Mesendoderm (in vitro differentiated cells): ENCODE measurements at regions not wholly inside any gene's neighbourhood (a gene's known extent, or its start where the extent isn't known, plus 50 kb on each side); places are given as distances from the start of the nearest gene placed in this dataset.

Experiments
- DNase-seq: peaks from one replicate; pipeline ENCODE4 v3.0.0; 2013
- H2AK5ac ChIP-seq: 2 replicates; pipeline ENCODE4 v1.6.1; 2013; ENCODE audit warnings: low read length, inconsistent platforms
- H2BK120ac ChIP-seq: 2 replicates; pipeline ENCODE4 v1.6.1; 2013; ENCODE audit warnings: low read depth, mild to moderate bottlenecking, low read length, moderate library complexity, mixed read lengths
- H2BK15ac ChIP-seq: replicated peaks from 2 replicates; pipeline ENCODE4 v1.6.1; 2013; ENCODE audit warnings: low read depth, mild to moderate bottlenecking, moderate library complexity
- H2BK5ac ChIP-seq: 2 replicates; pipeline ENCODE4 v1.6.1; 2013; ENCODE audit warnings: low read length, inconsistent platforms
- H3K18ac ChIP-seq: 2 replicates; pipeline ENCODE4 v1.6.1; 2013; ENCODE audit warnings: mild to moderate bottlenecking, low read length, mixed read lengths
- H3K23ac ChIP-seq: one replicate; pipeline ENCODE4 v1.6.1; 2013; ENCODE audit warnings: low read length
- H3K27ac ChIP-seq: 2 replicates; pipeline ENCODE4 v1.5.1; 2013; ENCODE audit warnings: low read depth, mild to moderate bottlenecking, inconsistent platforms, low read length, moderate library complexity
- H3K27me3 ChIP-seq: 2 replicates; pipeline ENCODE4 v1.6.1; 2013; ENCODE audit warnings: low read length, control low read depth, mild to moderate bottlenecking, inconsistent platforms; ENCODE audit not compliant: insufficient read depth, poor library complexity
- H3K36me3 ChIP-seq: 2 replicates; pipeline ENCODE4 v1.6.1; 2013; ENCODE audit warnings: low read length, inconsistent platforms; ENCODE audit not compliant: control insufficient read depth, insufficient read depth
- H3K4ac ChIP-seq: one replicate; pipeline ENCODE4 v1.6.1; 2013; ENCODE audit warnings: low read depth, mild to moderate bottlenecking, low read length, moderate library complexity
- H3K4me1 ChIP-seq: 2 replicates; pipeline ENCODE4 v1.6.1; 2013; ENCODE audit warnings: low read depth, low read length, inconsistent platforms; ENCODE audit not compliant: control insufficient read depth
- H3K4me2 ChIP-seq: 2 replicates; pipeline ENCODE4 v1.6.1; 2013; ENCODE audit warnings: low read length
- H3K4me3 ChIP-seq: 2 replicates; pipeline ENCODE4 v1.5.1; 2013; ENCODE audit warnings: mild to moderate bottlenecking, low read length
- H3K56ac ChIP-seq: one replicate; pipeline ENCODE4 v1.6.1; 2013; ENCODE audit warnings: low read length
- H3K79me1 ChIP-seq: 2 replicates; pipeline ENCODE4 v1.6.1; 2013; ENCODE audit warnings: low read length, inconsistent platforms
- H3K79me2 ChIP-seq: 2 replicates; pipeline ENCODE4 v1.6.1; 2013; ENCODE audit warnings: mild to moderate bottlenecking, low read length; ENCODE audit not compliant: control insufficient read depth, insufficient read depth
- H3K9ac ChIP-seq: 2 replicates; pipeline ENCODE4 v1.6.1; 2013; ENCODE audit warnings: low read length, inconsistent platforms
- H4K5ac ChIP-seq: one replicate; pipeline ENCODE4 v1.6.1; 2013; ENCODE audit warnings: low read length
- H4K8ac ChIP-seq: one replicate; pipeline ENCODE4 v1.6.1; 2013; ENCODE audit warnings: low read depth, mild to moderate bottlenecking, control low read depth, low read length, moderate library complexity
- WGBS: extraction: QIAGEN DNeasy Blood & Tissue Kit; methylation state at CpG from one replicate; pipeline ENCODE4 v1.1.7; 2013; ENCODE audit warnings: low lambda C conversion rate, missing lambda C conversion rate; ENCODE audit not compliant: insufficient coverage; ENCODE audit errors: extremely low coverage; 5-methylcytosine and 5-hydroxymethylcytosine counted together

DNA sequence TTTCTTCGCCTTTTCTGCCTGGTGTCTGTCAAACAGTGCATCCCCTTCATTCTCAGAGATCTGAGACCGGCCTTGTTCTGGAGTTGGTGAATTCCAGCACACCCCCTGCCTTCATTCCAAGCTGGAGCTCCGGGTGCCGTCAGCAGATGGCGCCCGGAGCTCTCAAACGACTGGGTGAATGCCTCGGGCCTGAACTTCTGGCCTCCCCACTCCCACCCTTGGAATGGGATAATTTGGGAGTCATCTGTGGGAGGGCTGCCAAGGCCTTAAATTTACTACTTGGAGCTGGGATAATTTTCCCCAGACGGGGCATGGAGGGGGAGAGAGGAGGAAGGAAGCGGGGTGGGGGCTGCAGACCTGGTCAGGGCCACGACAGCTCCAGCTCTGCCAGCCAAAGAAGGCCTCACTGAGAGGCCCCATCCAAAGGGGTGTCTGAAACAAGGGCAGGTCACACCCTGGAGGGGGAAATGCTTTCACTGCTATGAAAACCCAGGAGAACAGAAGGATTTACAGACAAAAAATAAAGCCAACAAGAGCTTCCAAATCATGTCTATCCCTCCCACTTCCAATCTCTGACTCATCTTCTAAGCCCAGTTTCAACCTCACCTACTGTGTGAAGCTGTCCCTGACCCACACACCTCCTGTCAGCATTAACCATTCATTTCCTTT lies 187.9 kb downstream of the OPA1 start:
- H4K5ac ChIP-seq: no peak overlapping the region
- no peak overlapping the region for H2BK15ac ChIP-seq
- no CpG with 5 or more reads among the region's 11 CpGs for WGBS
- peak overlapping the region; percentile 54 for H3K18ac ChIP-seq
- no peak overlapping the region for H2AK5ac ChIP-seq
- H2BK5ac ChIP-seq: peak overlapping the region; percentile 81
- H4K8ac ChIP-seq: no peak overlapping the region
- peak overlapping the region; percentile 81 for H3K56ac ChIP-seq
- no peaks in the 10 kb centered on the region for H3K79me2 ChIP-seq
- peak overlapping the region; percentile 46 for H3K9ac ChIP-seq
- peak; percentile 93 for DNase-seq
- H3K23ac ChIP-seq: no peak overlapping the region
- H3K36me3 ChIP-seq: no peaks in the 10 kb centered on the region
- no peaks in the 10 kb centered on the region for H3K79me1 ChIP-seq
- H2BK120ac ChIP-seq: peak overlapping the region; percentile 30
- no peak overlapping the region for H3K4me3 ChIP-seq
- no peaks in the 10 kb centered on the region for H3K27me3 ChIP-seq
- H3K4ac ChIP-seq: peak overlapping the region; percentile 73
- no peak overlapping the region for H3K4me2 ChIP-seq
- peaks cover 23% of the 10 kb centered on the region for H3K4me1 ChIP-seq
- peak overlapping the region; percentile 84 for H3K27ac ChIP-seq

DNA sequence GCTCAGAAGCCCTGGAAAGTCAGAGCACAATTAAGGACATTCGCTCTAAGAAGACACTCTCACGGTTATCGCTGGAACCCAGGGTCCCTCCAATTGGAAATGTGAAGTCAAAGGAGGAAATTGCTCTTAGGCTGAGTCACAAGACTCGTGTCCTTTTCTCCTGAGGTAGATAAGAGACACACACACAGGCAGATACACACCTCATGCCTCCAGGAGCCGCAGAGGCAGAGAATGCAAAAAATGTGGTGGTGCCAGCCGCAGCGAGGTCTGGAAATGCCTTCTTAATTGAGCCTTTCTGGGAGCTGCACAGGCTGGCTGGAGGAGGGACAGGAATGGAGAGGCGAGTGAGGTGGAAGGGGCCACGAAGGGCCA lies 189.3 kb downstream of the OPA1 start:
- Histone ChIP-seq H3K79me2 (no peaks in the 10 kb centered on the region), H3K18ac (peak overlapping the region; percentile 81), H3K23ac (no peak overlapping the region), H4K5ac (no peak overlapping the region), H3K4me2 (no peak overlapping the region), H3K9ac (peak overlapping the region; percentile 15), H2BK5ac (peak overlapping the region; percentile 88), H3K4me3 (no peak overlapping the region), H3K56ac (peak overlapping the region; percentile 72), H4K8ac (no peak overlapping the region), H2BK120ac (peak overlapping the region; percentile 86), H3K27ac (peak overlapping the region; percentile 74), H3K79me1 (no peaks in the 10 kb centered on the region), H2BK15ac (no peak overlapping the region), H2AK5ac (peak overlapping the region; percentile 52), H3K27me3 (no peaks in the 10 kb centered on the region), H3K4ac (peak overlapping the region; percentile 72), H3K4me1 (peaks cover 18% of the 10 kb centered on the region), H3K36me3 (no peaks in the 10 kb centered on the region)
- DNase-seq: peak; percentile 98
- WGBS: no CpG with 5 or more reads among the region's 9 CpGs

DNA sequence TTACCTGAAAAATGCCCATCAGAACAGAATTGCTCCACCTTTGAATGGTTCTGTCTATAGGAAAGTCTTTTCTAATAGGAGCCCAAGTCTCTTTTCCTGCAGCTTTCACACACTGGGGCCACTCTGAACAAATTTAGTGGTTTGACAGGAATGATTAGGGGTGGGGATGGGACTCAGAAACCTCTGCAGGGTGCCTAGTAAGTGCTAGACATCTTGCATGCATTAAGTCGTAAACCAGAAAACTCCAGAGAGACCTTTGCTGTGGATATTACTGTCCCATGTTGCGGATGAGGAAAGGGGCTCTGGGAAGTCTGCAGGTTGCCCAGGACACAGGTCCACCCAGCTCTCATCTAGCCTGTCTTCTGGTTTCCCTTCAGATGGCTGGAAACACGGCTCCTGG lies 189.7 kb downstream of the OPA1 start:
- H4K8ac ChIP-seq: no peak overlapping the region
- WGBS: no CpG with 5 or more reads among the region's 3 CpGs
- no peak overlapping the region for H3K4me3 ChIP-seq
- peak overlapping the region; percentile 62 for H2BK5ac ChIP-seq
- no peak overlapping the region for H3K9ac ChIP-seq
- peak overlapping the region; percentile 76 for H2BK120ac ChIP-seq
- no peaks in the 10 kb centered on the region for H3K79me2 ChIP-seq
- peak; percentile 87 for DNase-seq
- H2BK15ac ChIP-seq: no peak overlapping the region
- H3K27me3 ChIP-seq: no peaks in the 10 kb centered on the region
- peaks cover 15% of the 10 kb centered on the region for H3K4me1 ChIP-seq
- peak overlapping the region; percentile 72 for H3K56ac ChIP-seq
- no peak overlapping the region for H3K23ac ChIP-seq
- H3K4me2 ChIP-seq: no peak overlapping the region
- no peaks in the 10 kb centered on the region for H3K79me1 ChIP-seq
- no peaks in the 10 kb centered on the region for H3K36me3 ChIP-seq
- peak overlapping the region; percentile 74 for H3K27ac ChIP-seq
- peak overlapping the region; percentile 3 for H2AK5ac ChIP-seq
- peak overlapping the region; percentile 99 for H3K4ac ChIP-seq
- H4K5ac ChIP-seq: peak overlapping the region; percentile 0
- peak overlapping the region; percentile 81 for H3K18ac ChIP-seq

DNA sequence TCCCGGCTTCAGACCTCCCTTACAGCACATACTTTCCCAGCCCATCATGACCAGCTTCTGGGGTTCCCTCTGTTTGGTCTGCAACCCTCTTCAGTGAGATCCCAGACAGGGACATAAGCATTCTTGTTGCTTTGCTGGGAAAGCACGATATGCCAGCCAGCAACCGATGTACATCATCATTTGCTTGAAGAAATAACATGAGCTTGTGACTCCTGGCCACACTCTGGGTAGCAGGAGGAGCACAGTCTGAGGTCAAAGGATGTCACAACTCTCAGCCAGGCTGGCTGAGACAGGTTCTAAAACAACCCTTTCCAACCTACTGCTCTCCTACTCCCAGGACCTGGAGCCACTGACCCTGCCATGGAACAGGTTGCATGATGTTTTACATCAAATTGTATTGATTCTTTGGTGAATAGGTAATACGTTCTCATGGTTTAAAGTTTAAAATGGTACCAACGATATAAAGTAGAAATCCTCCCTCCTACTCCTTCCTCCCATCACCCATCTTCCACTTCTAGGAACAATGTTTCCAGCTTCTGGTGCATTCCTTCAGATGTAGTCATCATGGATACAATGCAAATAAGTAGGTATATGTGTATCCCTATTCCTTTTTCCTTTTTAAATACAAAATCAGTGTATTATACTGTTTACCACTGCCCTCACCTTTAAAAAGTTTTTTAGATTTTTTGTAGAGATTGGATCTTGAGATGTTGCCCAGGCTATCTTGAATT lies 190.3 kb downstream of the OPA1 start:
- Histone ChIP-seq H3K79me1 (no peaks in the 10 kb centered on the region), H3K18ac (peak overlapping the region; percentile 89), H2BK120ac (peak overlapping the region; percentile 93), H3K4me1 (peaks cover 15% of the 10 kb centered on the region), H3K27me3 (no peaks in the 10 kb centered on the region), H3K79me2 (no peaks in the 10 kb centered on the region), H2AK5ac (peak overlapping the region; percentile 3), H4K5ac (peak overlapping the region; percentile 0), H3K9ac (no peak overlapping the region), H2BK5ac (peak overlapping the region; percentile 62), H3K56ac (peak overlapping the region; percentile 63), H3K36me3 (no peaks in the 10 kb centered on the region), H2BK15ac (no peak overlapping the region), H3K27ac (peak overlapping the region; percentile 74), H3K4me3 (no peak overlapping the region), H4K8ac (no peak overlapping the region), H3K4ac (peak overlapping the region; percentile 99), H3K4me2 (no peak overlapping the region), H3K23ac (no peak overlapping the region)
- peak; percentile 56 for DNase-seq
- WGBS: no CpG with 5 or more reads among the region's 5 CpGs

DNA sequence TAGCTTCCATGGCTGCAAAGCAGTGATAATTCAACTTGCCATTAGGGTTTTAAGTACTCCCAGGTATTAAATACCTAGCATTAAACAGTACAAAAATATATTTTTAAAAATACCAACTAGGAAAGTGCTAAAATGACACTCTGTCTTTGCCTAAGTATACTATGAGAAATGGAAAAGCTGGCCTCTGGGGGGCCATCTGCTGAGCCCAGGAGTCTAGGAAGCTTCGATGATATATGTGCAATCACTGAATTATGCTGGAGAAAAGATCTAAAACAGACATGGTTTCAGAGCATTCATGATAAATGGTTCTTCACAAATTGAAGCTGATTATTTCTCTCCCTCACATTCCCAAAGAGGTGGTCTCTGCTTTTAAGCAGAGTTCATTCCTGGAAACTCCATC lies 191.8 kb downstream of the OPA1 start:
- Histone ChIP-seq H3K79me2 (no peaks in the 10 kb centered on the region), H3K27me3 (no peaks in the 10 kb centered on the region), H2BK5ac (peak overlapping the region; percentile 12), H3K36me3 (no peaks in the 10 kb centered on the region), H3K4me1 (peaks cover 18% of the 10 kb centered on the region), H3K79me1 (no peaks in the 10 kb centered on the region), H2AK5ac (peak overlapping the region; percentile 48), H3K23ac (no peak overlapping the region), H3K4ac (no peak overlapping the region), H4K5ac (no peak overlapping the region), H4K8ac (no peak overlapping the region), H3K9ac (no peak overlapping the region), H2BK15ac (no peak overlapping the region), H3K18ac (no peak overlapping the region), H3K4me2 (no peak overlapping the region), H3K4me3 (no peak overlapping the region), H2BK120ac (no peak overlapping the region), H3K27ac (no peak overlapping the region), H3K56ac (no peak overlapping the region)
- no CpG with 5 or more reads among the region's 1 CpG for WGBS
- DNase-seq: no peak
